GM21381 (cell line): ENCODE measurements at regions not wholly inside any gene's neighbourhood (a gene's known extent, or its start where the extent isn't known, plus 50 kb on each side); places are given as distances from the start of the nearest gene placed in this dataset.
A peak's percentile ranks its signal among the peaks of the same experiment; 100 is the strongest.

ENCODE experiments used
- ATAC-seq: cut with Tn5 transposase; IDR thresholded peaks from one replicate; pipeline ENCODE4 v1.9.1; 2021; ENCODE audit warnings: mild to moderate bottlenecking, moderate library complexity; ENCODE audit not compliant: unreplicated experiment

GRCh38 chr4:64614276-64614675 lies 205.0 kb upstream of the TECRL start:
- no peak for ATAC-seq

DNA sequence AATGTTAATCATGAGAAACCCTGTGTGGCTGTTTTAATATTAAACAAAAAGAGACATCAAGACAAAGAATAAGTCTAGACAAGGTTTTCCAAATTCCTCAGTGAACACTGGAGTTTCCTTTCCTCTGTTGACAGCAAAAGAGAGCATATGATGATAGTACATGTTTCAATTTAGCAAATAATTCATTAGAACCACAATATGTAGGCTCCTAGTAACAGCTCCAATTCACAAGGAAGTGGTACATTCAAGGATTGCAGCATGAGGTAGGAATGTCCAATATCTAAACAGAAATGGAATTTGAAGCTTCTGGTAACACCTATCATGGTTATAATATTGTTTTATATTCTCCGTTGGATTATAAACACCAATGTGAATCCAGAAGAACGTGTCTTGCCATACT lies 203.8 kb upstream of the TECRL start:
- ATAC-seq, result no peak

DNA sequence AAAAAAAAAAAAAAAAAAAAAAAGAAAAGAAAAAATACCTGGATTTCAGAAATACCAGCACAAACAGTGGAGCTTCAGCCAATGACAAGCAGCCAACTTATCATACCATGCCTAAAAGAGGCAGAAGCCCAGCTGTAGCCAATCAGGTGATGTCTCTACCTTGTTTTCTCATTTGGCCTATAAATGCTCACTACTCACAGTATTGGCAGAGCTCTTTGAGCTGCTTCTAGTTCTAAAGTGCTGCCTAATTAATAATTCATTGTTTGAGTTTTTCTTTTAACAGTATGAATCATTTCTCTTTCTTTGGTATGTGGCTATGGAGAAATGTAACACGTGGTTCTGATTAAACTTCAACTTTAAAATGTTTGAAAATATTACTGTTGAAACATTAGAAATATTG lies 188.8 kb upstream of the TECRL start:
- no peak for ATAC-seq

DNA sequence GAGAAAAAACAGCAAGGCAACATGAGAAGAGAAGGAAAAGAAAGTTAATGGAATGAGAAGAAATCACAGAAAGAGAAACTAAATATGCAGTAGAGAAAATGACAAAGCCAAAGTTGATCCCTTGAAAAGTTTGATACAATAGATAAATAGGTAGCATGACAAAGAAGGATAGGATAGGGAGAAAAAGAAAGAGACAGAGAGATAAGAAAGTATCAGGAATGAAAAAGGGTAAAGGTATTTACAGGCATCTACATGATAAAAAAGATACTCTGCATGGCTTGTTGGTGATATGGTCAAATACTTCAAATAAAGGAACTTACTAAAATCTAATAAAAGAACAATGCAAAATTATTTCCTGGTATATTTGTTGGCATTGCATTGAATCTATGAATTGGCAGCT lies 185.5 kb upstream of the TECRL start:
- no peak for ATAC-seq

DNA sequence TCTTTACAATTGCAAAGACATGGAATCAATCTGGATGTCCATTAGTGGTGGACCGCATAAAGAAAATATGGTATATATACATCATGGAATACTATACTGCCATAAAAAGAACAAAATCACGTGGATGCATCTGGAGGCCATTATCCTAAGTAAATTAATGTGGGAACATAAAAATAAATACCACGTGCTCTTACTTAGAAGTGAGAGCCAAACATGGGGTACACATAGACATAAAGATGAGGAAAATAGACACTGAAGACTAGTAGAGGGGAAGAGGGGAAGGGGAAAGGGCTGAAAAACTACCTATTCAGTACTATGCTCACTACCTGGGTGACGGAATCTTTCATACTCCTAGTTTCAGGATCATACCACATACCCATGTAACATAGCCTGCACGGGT lies 179.3 kb upstream of the TECRL start:
- ATAC-seq, result no peak

DNA sequence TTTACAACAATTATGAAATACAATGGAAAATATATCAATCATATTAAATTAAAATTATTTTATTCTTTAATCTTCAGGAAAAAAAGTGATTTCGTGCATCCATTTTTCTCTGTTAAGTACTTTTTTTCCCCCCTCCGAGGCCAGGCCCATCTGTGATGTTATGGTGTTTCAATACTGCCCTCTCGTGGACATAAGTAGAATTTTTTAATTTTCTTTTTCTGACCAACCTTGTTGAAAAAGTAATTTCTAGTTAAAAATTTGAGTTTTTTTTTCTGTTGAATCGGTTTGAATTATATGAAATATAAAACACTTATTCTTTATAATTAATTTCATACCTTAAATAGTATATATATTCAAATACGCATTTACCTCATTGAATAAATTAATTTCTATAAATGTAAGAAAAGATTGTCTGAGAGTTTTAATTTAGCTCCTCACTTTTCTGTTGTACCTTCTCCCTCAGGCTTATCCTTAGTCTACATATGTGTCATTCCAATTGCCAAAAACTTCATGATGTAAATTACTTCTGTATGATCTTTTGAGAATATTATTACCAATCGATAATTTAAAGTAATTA lies 175.8 kb upstream of the TECRL start:
- ATAC-seq, result no peak

GRCh38 chr4:64584125-64584524 lies 174.9 kb upstream of the TECRL start:
- ATAC-seq, result no peak

GRCh38 chr4:64582492-64582891 lies 173.2 kb upstream of the TECRL start:
- ATAC-seq, result no peak

DNA sequence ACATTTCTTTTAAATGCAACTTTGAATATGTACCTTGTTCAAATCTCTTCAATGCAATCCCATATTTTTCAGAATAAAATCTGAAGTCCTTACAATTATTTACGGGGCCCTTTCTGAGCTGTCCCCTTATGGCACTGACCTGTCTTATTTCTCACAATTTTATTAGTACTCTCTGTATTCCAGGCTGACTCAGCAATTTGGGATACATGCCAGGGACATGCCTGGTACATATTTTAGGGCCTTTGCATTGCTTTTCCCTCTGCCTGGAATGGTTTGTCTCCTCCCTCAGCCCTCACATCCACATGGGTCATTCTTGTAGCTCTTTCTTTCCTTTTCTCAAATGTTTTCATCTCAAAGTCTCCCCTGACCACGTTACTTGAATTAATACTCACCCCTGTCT lies 172.2 kb upstream of the TECRL start:
- no peak for ATAC-seq

- ATAC-seq, result no peak
Observed at GRCh38 chr4:64564126-64564525, 154.9 kb upstream of the TECRL start.

GRCh38 chr4:64559571-64559970 lies 150.3 kb upstream of the TECRL start:
- no peak for ATAC-seq

- ATAC-seq, result no peak
Observed at GRCh38 chr4:64551125-64551524, 141.9 kb upstream of the TECRL start.

DNA sequence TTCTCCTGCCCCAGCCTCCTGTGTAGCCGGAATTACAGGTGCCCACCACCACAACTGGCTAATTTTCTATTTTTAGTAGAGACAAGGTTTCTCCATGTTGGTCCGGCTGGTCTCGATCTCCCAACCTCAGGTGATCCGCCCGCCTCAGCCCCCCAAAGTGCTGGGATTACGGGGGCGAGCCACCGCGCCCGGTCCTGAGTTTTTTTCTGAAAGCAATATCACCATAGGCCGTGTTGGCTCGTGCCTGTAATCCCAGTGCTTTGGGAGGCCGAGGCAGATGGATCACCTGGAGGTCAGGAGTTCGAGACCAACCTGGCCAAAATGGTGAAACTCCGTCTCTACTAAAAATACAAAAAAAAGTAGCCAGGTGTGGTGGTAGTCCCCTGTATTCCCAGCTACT lies 136.3 kb upstream of the TECRL start:
- ATAC-seq, result no peak

DNA sequence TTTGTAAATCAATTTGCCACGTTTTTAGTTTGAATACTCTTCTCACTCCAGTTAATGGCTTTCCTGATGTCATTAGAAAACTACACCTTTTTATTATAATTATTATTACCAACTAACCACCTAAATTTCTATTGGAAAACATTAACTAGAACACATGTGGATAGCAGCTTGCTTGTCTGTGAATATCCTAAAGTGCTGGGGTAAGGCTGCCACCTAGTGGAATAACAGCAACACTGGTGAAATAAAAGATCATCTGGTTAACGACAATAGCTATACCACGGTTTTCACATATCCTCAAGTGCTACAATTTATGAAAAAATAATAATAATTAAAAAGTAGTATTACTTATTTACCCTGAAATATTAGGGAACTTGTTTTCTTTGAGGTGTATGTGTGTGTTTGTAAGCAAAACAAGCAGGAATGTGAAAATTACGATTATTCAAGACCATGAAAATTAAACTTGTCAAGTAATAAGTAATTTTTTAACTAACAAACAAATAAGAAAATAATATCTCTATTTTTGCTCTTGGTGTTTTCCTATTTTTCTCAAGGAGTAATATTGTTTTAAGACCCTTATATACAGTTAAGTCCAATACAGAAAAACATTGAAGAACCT lies 130.1 kb upstream of the TECRL start:
- peak; percentile 85 for ATAC-seq

DNA sequence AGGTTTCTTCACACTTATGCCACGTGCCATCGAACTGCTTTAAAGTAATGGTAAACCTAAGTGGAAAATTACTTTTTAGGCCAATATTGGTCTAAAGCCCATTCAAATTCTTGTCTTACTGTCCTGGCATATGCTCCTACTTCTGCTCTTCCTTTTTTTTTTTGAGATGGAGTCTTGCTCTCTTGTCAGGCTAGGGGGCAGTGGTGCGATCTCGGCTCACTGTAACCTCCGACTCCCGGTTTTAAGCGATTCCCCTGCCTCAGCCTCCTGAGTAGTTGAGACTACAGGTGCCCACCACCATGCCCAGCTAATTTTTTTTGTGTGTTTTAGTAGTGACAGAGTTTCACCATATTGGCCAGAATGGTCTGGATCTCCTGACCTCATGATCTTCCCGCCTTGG lies 129.0 kb upstream of the TECRL start:
- ATAC-seq, result no peak

- ATAC-seq, result no peak
Observed at GRCh38 chr4:64533637-64534036, 124.4 kb upstream of the TECRL start.

DNA sequence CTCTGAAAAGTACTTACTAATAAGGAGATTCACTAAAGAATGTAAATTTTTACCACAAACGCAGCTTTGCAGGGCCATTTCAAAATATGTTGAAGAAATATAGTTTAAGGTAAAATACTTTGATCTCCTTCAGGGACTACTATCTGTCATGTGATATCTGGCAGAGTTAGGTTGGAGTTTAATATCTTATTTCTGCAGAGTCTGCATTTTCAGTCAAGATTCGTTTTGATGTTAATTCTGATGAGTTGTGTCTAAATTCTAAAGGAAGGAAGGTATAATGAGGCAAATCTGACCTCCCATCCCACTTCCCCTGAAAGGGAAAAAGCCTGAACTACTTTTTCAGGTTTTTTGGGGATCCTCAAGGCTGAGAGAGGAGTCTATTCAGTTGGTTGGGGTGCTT lies 123.9 kb upstream of the TECRL start:
- ATAC-seq, result no peak

DNA sequence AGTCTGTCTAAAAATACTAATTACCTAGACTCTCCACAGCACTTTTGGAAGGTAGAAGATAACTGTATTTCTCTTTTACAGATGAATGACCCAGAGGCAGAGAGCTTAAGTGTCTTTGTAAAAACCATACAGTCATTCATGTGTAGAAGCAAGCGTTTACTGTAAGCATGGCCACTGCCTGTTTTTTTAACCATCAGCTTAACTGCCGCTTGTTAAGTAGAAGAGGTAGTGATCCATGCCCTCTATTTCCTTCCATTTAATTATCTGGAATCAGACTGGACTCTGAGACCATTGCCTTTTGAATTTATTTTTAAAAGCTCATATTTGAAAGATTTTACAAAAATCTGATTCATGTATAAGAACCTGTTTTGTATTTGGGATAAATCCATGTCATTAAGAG lies 111.2 kb upstream of the TECRL start:
- ATAC-seq, result no peak

GRCh38 chr4:64518600-64518999 lies 109.3 kb upstream of the TECRL start:
- ATAC-seq, result no peak

DNA sequence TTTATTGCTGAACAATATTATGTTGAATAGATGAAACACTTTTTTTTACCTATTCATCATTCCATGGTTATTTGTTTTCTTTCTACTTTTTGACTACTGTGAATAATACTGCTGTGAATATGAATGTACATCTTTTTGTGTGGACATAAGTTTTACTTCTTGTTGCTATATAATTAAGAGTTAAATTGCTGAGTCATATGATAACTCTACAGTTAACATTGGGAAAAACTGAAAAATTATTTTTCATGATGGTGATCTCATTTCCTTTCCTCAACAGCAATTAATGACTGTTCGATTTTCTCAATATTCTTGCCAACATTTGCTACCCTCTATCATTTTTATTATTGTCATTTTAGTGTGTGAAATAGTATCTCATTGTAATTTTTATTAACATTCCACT lies 106.9 kb upstream of the TECRL start:
- ATAC-seq, result no peak

GRCh38 chr4:64508089-64508488 lies 98.8 kb upstream of the TECRL start:
- no peak for ATAC-seq

DNA sequence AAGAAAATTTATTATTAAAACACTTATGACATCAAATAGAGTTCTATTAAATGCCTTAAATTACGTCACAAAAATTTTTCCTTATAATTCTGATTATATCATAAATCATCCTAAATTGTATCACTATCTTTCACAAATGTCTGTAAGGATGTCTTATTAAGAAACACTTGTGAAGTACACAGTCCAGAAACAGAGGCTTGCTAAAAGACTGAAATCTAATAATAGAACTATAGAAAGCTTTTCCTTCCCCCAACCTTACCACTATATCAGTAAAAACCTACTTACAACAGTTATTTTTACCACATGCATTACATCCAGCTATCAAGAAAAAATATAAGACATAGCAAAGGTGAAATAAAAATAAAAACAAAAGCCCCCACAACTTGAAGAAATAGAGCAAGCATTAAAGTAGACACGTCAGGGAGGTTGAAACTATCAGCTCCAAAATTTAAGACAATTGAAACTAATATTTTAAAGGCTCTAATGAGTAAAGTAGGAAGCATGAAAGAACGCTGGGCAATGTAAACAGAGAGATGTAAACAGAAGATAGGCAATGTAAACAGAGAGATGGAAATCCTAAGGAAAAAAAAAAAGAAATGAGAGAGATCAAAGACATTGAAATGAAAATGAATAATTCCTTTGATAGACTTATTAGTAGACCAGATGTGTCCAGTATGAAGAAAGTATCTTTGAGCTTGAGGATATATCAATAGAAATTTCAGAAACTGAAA lies 94.9 kb upstream of the TECRL start:
- no peak for ATAC-seq

DNA sequence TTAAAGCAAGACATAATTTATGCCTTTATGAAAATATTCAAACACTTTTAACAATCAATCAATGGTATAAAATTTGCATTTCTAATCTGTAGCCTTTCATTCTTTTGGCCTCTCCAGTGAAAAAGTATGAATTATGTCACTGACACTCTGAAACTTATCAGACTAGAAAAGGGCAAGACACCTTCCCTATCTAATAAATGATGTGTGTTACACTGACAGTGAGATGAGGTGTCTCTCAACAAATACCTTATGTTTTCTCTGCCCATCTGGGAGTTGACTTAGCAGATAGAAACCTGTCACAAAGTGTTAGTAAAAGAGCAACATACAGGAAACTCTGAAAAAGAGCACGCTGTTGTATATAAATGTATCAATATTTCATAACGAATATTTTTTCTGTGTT lies 94.2 kb upstream of the TECRL start:
- no peak for ATAC-seq
